Endothelial cell of umbilical vein (primary cell): ENCODE measurements at regions not wholly inside any gene's neighbourhood (a gene's known extent, or its start where the extent isn't known, plus 50 kb on each side); places are given as distances from the start of the nearest gene placed in this dataset.

Experiments
- BruUV-seq: library from RNA; stranded (reverse); fragments of 400-500 nt; replicated peaks from 2 replicates; lab custom pipeline; 2021; lab: Mats Ljungman, UMichigan
- CTCF ChIA-PET: fragments of 300-600, 350-600 bp; sonication (Branson Sonifier 250); formaldehyde crosslinking; loops from one replicate; lab custom pipeline; 2021; ENCODE audit warnings: antibody characterized with exemption, inconsistent platforms; lab: Charles Lee
- POLR2A ChIA-PET: fragments of 300-600, 350-600 bp; sonication (Branson Sonifier 250); formaldehyde crosslinking; loops from one replicate; lab custom pipeline; 2021; ENCODE audit warnings: antibody characterized with exemption, inconsistent platforms; lab: Charles Lee
- DNase-seq: peaks from one replicate; pipeline ENCODE4 v3.0.0-alpha.2; 2011; ENCODE audit warnings: low read depth, low spot score
- FAIRE-seq: peaks from 2 replicates; lab custom pipeline; 2011; peaks lifted over from hg19 to GRCh38; lab: Jason Lieb, UNC
- H2AFZ ChIP-seq: 2 replicates; pipeline ENCODE4 v1.6.0; 2012; ENCODE audit warnings: low read depth, low read length, control low read depth, inconsistent platforms
- H3K27ac ChIP-seq: 2 replicates; pipeline ENCODE4 v1.5.1; 2011; ENCODE audit warnings: low read depth, mild to moderate bottlenecking, control low read depth, low read length, moderate library complexity; ENCODE audit not compliant: insufficient read depth
- H3K27me3 ChIP-seq, 2 experiments: 2 replicates each; pipeline versions ENCODE4 v1.6.0 to v1.6.1; 2011; ENCODE audit warnings: low read length in 2 of 2, mixed read lengths in 1 of 2; ENCODE audit not compliant: control insufficient read depth in 2 of 2, insufficient read depth in 2 of 2
- H3K36me3 ChIP-seq, 2 experiments: 2 replicates in 1 of 2; 3 replicates in 1 of 2; pipeline ENCODE4 v1.5.1; 2011; ENCODE audit warnings: low read length in 2 of 2, mild to moderate bottlenecking in 1 of 2, moderate library complexity in 1 of 2; ENCODE audit not compliant: control insufficient read depth in 2 of 2, insufficient read depth in 2 of 2; ENCODE audit errors: extremely low read depth in 1 of 2
- H3K4me1 ChIP-seq: 3 replicates; pipeline ENCODE4 v1.5.1; 2011; ENCODE audit warnings: mild to moderate bottlenecking, low read length; ENCODE audit not compliant: control insufficient read depth, insufficient read depth; ENCODE audit errors: extremely low read depth
- H3K4me2 ChIP-seq: 2 replicates; pipeline ENCODE4 v1.6.1; 2011; ENCODE audit warnings: low read length, control low read depth, mixed read lengths; ENCODE audit not compliant: insufficient read depth
- H3K4me3 ChIP-seq, 3 experiments: fragments of 200-600 bp in 1 of 3; sonication (generic), shearing (Covaris generic) in 1 of 3; replicated peaks in 1 of 3; 2 replicates each; pipeline ENCODE4 v1.5.1; 2011 to 2016; ENCODE audit warnings: control low read depth in 3 of 3, low read length in 3 of 3, mild to moderate bottlenecking in 2 of 3, inconsistent platforms in 1 of 3, low read depth in 1 of 3, moderate library complexity in 1 of 3; ENCODE audit not compliant: insufficient read depth in 1 of 3
- H3K79me2 ChIP-seq: 2 replicates; pipeline ENCODE4 v1.6.0; 2012; ENCODE audit warnings: low read length, inconsistent platforms; ENCODE audit not compliant: control insufficient read depth, insufficient read depth
- H3K9ac ChIP-seq: replicated peaks from 2 replicates; pipeline ENCODE3; 2011; ENCODE audit warnings: low read length, control low read depth; ENCODE audit not compliant: insufficient read depth; ENCODE audit errors: extremely low read depth
- H3K9me1 ChIP-seq: replicated peaks from 3 replicates; pipeline ENCODE4 v1.6.0; 2011; ENCODE audit warnings: mild to moderate bottlenecking, low read length; ENCODE audit not compliant: control insufficient read depth, insufficient read depth; ENCODE audit errors: extremely low read depth
- H3K9me3 ChIP-seq: replicated peaks from 2 replicates; pipeline ENCODE4 v1.5.1; 2012; ENCODE audit warnings: low read length, inconsistent platforms; ENCODE audit not compliant: control insufficient read depth, insufficient read depth
- H4K20me1 ChIP-seq: replicated peaks from 2 replicates; pipeline ENCODE3; 2011; ENCODE audit warnings: mild to moderate bottlenecking, low read length; ENCODE audit not compliant: control insufficient read depth, insufficient read depth; ENCODE audit errors: extremely low read depth
- EZH2 ChIP-seq: IDR thresholded peaks from 2 replicates; pipeline ENCODE4 v1.6.1; 2012; ENCODE audit warnings: borderline replicate concordance, low read depth, mild to moderate bottlenecking, moderate library complexity, low read length, inconsistent platforms; ENCODE audit not compliant: severe bottlenecking
- FOS ChIP-seq: IDR thresholded peaks from 2 replicates; pipeline ENCODE4 v1.6.1; 2011; ENCODE audit warnings: mild to moderate bottlenecking, low read length, moderate library complexity, borderline replicate concordance; ENCODE audit not compliant: insufficient read depth
- GATA2 ChIP-seq: IDR thresholded peaks from 2 replicates; pipeline ENCODE4 v1.7.0; 2011; ENCODE audit warnings: low read depth, mild to moderate bottlenecking, moderate library complexity, mixed read lengths, low read length; ENCODE audit not compliant: insufficient read length, insufficient read depth
- JUN ChIP-seq: IDR thresholded peaks from 2 replicates; pipeline ENCODE4 v1.6.1; 2011; ENCODE audit warnings: borderline replicate concordance, low read depth; ENCODE audit not compliant: insufficient read length, insufficient read depth
- MYC ChIP-seq: IDR thresholded peaks from one replicate; pipeline ENCODE4 v1.6.1; 2011; ENCODE audit warnings: mild to moderate bottlenecking, low read depth, low read length
- POLR2A ChIP-seq: IDR thresholded peaks from 2 replicates; pipeline ENCODE4 v1.6.1; 2012; ENCODE audit warnings: low read depth, mild to moderate bottlenecking, control low read depth, low read length
- POLR2AphosphoS5 ChIP-seq: IDR thresholded peaks from 2 replicates; pipeline ENCODE4 v1.6.1; 2012; ENCODE audit warnings: low read depth, mild to moderate bottlenecking, control low read depth, low read length, moderate library complexity; ENCODE audit not compliant: insufficient read depth
- dilution Hi-C: fragments of 300-500 bp; cut with MboI; formaldehyde crosslinking; loops from one replicate; pipeline ENCODE4 v1.15.0; 2019; ENCODE audit warnings: low sequenced_read_pairs; ENCODE audit not compliant: extremely low pct_ligation_motif_present
- intact Hi-C: fragments of 100-400 bp; cut with micrococcal nuclease; formaldehyde crosslinking; loops from one replicate; pipeline ENCODE4 v1.10.0; 2022
- TF ChIP-seq, protein P1 (sequence below): IDR thresholded peaks from 2 replicates; pipeline ENCODE4 v1.6.1; 2011; ENCODE audit not compliant: insufficient read depth, insufficient read length
- TF ChIP-seq, protein P2 (sequence below), 2 donors: IDR thresholded peaks; 1 replicate in 1 of 2; 2 replicates in 1 of 2; pipeline ENCODE4 v1.5.1; 2011; ENCODE audit warnings: low read length in 2 of 2, mild to moderate bottlenecking in 2 of 2, moderate library complexity in 2 of 2, control low read depth in 1 of 2, inconsistent platforms in 1 of 2, low read depth in 1 of 2; ENCODE audit not compliant: insufficient read depth in 1 of 2; ENCODE audit errors: extremely low read depth in 1 of 2

- H4K20me1 ChIP-seq = no peaks in the 10 kb centered on the region
- no peaks in the 10 kb centered on the region for H3K4me1 ChIP-seq
- no peaks in the 10 kb centered on the region for H3K36me3 ChIP-seq
- no peak overlapping the region for H3K27ac ChIP-seq
- intact Hi-C loops = no loop called here
- FAIRE-seq (no peak), DNase-seq (no peak)
- dilution Hi-C loops = no loop called here
- H3K4me2 ChIP-seq = no peak overlapping the region
- POLR2A ChIA-PET = no interaction called here
- CTCF ChIA-PET = interaction anchor here (1.2 to 1.3 kb wide), 2 partner anchors 18 to 163 kb away, joined by 3 to 4 read pairs; no protein-coding TSS in a partner anchor
- no peak overlapping the region for H2AFZ ChIP-seq
- H3K79me2 ChIP-seq = no peaks in the 10 kb centered on the region
- BruUV-seq = no TSS peak
- no peak overlapping the region for H3K9ac ChIP-seq
- no peak overlapping the region for H3K4me3 ChIP-seq
- H3K9me3 ChIP-seq = no peaks in the 10 kb centered on the region
- no peaks in the 10 kb centered on the region for H3K9me1 ChIP-seq
- no peak for TF ChIP-seq POLR2A
- no peak for TF ChIP-seq GATA2
- TF ChIP-seq EZH2 = no peak
- H3K27me3 ChIP-seq = no peaks in the 10 kb centered on the region
Measured at GRCh38 chr2:171253279-171253678, 92.6 kb upstream of the TLK1 start.

DNA sequence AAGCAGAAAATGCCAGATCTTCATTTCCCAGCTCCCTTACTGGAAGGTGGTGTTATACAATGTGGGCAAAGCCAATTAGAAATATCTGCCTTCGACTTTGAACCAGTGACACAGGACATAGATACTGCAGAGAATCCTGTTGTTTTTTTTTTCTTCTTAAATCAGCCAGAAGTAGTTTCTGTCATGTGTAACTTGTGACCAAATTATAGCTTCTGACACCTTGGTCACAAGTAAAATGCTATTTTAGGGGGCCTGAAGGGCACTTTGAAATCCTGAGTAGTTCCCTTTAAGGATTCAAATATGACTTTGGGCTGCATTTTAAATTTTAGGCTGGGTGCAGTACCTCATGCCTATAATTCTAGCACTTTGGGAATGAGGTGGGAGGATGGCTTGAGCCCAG lies 89.0 kb upstream of the TLK1 start:
- H3K4me1 ChIP-seq = no peaks in the 10 kb centered on the region
- no peak overlapping the region for H2AFZ ChIP-seq
- no TSS peak for BruUV-seq
- no peaks in the 10 kb centered on the region for H3K79me2 ChIP-seq
- no peak overlapping the region for H3K27ac ChIP-seq
- H4K20me1 ChIP-seq = no peaks in the 10 kb centered on the region
- dilution Hi-C loops = no loop called here
- DNase-seq (no peak), FAIRE-seq (no peak)
- POLR2A ChIA-PET = no interaction called here
- no peak overlapping the region for H3K9ac ChIP-seq
- CTCF ChIA-PET = interaction anchor here (1.4 kb wide), 1 partner anchor 15 kb away, joined by 6 read pairs; no protein-coding TSS in a partner anchor
- TF ChIP-seq POLR2A (no peak), MYC (no peak), GATA2 (no peak), POLR2AphosphoS5 (no peak), JUN (no peak), FOS (no peak), EZH2 (no peak)
- TF ChIP-seq, protein P1, sequence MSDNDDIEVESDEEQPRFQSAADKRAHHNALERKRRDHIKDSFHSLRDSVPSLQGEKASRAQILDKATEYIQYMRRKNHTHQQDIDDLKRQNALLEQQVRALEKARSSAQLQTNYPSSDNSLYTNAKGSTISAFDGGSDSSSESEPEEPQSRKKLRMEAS = no peak
- TF ChIP-seq, protein P2, sequence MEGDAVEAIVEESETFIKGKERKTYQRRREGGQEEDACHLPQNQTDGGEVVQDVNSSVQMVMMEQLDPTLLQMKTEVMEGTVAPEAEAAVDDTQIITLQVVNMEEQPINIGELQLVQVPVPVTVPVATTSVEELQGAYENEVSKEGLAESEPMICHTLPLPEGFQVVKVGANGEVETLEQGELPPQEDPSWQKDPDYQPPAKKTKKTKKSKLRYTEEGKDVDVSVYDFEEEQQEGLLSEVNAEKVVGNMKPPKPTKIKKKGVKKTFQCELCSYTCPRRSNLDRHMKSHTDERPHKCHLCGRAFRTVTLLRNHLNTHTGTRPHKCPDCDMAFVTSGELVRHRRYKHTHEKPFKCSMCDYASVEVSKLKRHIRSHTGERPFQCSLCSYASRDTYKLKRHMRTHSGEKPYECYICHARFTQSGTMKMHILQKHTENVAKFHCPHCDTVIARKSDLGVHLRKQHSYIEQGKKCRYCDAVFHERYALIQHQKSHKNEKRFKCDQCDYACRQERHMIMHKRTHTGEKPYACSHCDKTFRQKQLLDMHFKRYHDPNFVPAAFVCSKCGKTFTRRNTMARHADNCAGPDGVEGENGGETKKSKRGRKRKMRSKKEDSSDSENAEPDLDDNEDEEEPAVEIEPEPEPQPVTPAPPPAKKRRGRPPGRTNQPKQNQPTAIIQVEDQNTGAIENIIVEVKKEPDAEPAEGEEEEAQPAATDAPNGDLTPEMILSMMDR (IDR thresholded peaks at IDR 0.05; ENCODE audit: extremely low read depth in 1 of 2, insufficient read depth in 1 of 2, low read depth in 1 of 2, low read length in 2 of 2) = no peak
- H3K36me3 ChIP-seq = no peaks in the 10 kb centered on the region
- no peak overlapping the region for H3K4me3 ChIP-seq
- H3K9me3 ChIP-seq = no peaks in the 10 kb centered on the region
- H3K9me1 ChIP-seq = no peaks in the 10 kb centered on the region
- intact Hi-C loops = loop anchor here (10.0 kb wide), 1 partner anchor 275 kb away; no protein-coding TSS in a partner anchor
- H3K27me3 ChIP-seq = no peaks in the 10 kb centered on the region
- no peak overlapping the region for H3K4me2 ChIP-seq
